ENCODE measurements at regions not wholly inside any gene's neighbourhood (a gene's known extent, or its start where the extent isn't known, plus 50 kb on each side); places are given as distances from the start of the nearest gene placed in this dataset.

- H3K4me1 ChIP-seq: no peaks in the 10 kb centered on the region
- no peaks in the 10 kb centered on the region for H3K36me3 ChIP-seq
- TF ChIP-seq EP300 (IDR thresholded peaks at IDR 0.05) (no peak), POLR2A (IDR thresholded peaks at IDR 0.05) (no peak), CTCF (IDR thresholded peaks at IDR 0.05) (no peak), POLR2AphosphoS5 (IDR thresholded peaks at IDR 0.05) (no peak)
- H3K9me3 ChIP-seq: peaks cover 0 to 7% (median under 1%) of the 10 kb centered on the region in 4 donors
- no peaks in the 10 kb centered on the region for H3K27me3 ChIP-seq
- no peak for ATAC-seq (ENCODE audit: low FRiP score in 2 of 2)
- no peak overlapping the region for H3K4me3 ChIP-seq
- DNase-seq: no peak
- no peak overlapping the region for H3K27ac ChIP-seq
- 70 to 75% methylated on average over 6 of the region's 6 CpGs for WGBS, 2 donors
Observed at GRCh38 chr5:7015586-7016256, 302.5 kb downstream of the TENT4A start.

- Histone ChIP-seq H3K4me3 (no peak overlapping the region), H3K27ac (no peak overlapping the region), H3K4me1 (no peaks in the 10 kb centered on the region), H3K27me3 (no peaks in the 10 kb centered on the region), H3K9me3 (peaks cover 4 to 21% (median 12%) of the 10 kb centered on the region in 4 donors), H3K36me3 (no peaks in the 10 kb centered on the region)
- no peak for DNase-seq
- ATAC-seq (ENCODE audit: low FRiP score in 2 of 2): no peak
- TF ChIP-seq EP300 (IDR thresholded peaks at IDR 0.05) (no peak), CTCF (IDR thresholded peaks at IDR 0.05) (no peak), POLR2AphosphoS5 (IDR thresholded peaks at IDR 0.05) (no peak), POLR2A (IDR thresholded peaks at IDR 0.05) (no peak)
- WGBS, 2 donors: 45 to 56% methylated on average over 8 to 10 of the region's 10 CpGs
Observed at GRCh38 chr5:7016999-7017747, 303.9 kb downstream of the TENT4A start.

- ATAC-seq (ENCODE audit: low FRiP score in 2 of 2) (no peak), DNase-seq (no peak)
- no peak overlapping the region for H3K27ac ChIP-seq
- peaks cover 14 to 32% (median 22%) of the 10 kb centered on the region in 4 donors for H3K9me3 ChIP-seq
- WGBS, 2 donors: 76 to 78% methylated on average over 5 of the region's 5 CpGs
- H3K27me3 ChIP-seq: no peaks in the 10 kb centered on the region
- no peak overlapping the region for H3K4me3 ChIP-seq
- no peak for TF ChIP-seq CTCF (IDR thresholded peaks at IDR 0.05)
- TF ChIP-seq EP300 (IDR thresholded peaks at IDR 0.05): no peak
- no peak for TF ChIP-seq POLR2AphosphoS5 (IDR thresholded peaks at IDR 0.05)
- no peak for TF ChIP-seq POLR2A (IDR thresholded peaks at IDR 0.05)
- no peaks in the 10 kb centered on the region for H3K36me3 ChIP-seq
- H3K4me1 ChIP-seq: no peaks in the 10 kb centered on the region
Observed at GRCh38 chr5:7018198-7018597, 305.0 kb downstream of the TENT4A start.

- peaks cover 14 to 36% (median 23%) of the 10 kb centered on the region in 4 donors for H3K9me3 ChIP-seq
- no peaks in the 10 kb centered on the region for H3K27me3 ChIP-seq
- H3K36me3 ChIP-seq: no peaks in the 10 kb centered on the region
- ATAC-seq (ENCODE audit: low FRiP score in 2 of 2): no peak
- H3K27ac ChIP-seq: no peak overlapping the region
- H3K4me3 ChIP-seq: no peak overlapping the region
- TF ChIP-seq POLR2A (IDR thresholded peaks at IDR 0.05): no peak
- no peak for TF ChIP-seq CTCF (IDR thresholded peaks at IDR 0.05)
- TF ChIP-seq POLR2AphosphoS5 (IDR thresholded peaks at IDR 0.05): no peak
- TF ChIP-seq EP300 (IDR thresholded peaks at IDR 0.05): no peak
- H3K4me1 ChIP-seq: no peaks in the 10 kb centered on the region
- DNase-seq: no peak
Observed at GRCh38 chr5:7018601-7019000, 305.4 kb downstream of the TENT4A start.

All from upper lobe of left lung (tissue), 6 donors.